ENCODE measurements at regions not wholly inside any gene's neighbourhood (a gene's known extent, or its start where the extent isn't known, plus 50 kb on each side); places are given as distances from the start of the nearest gene placed in this dataset.

- H3K4me3 ChIP-seq (ENCODE audit: low read length in 2 of 2): no peak overlapping the region
- no peak overlapping the region for H3K27ac ChIP-seq (ENCODE audit: low read depth in 2 of 2, low read length in 2 of 2)
- H3K9ac ChIP-seq (ENCODE audit: low read depth in 1 of 2, low read length in 2 of 2): no peak overlapping the region
- H3K27me3 ChIP-seq (ENCODE audit: control insufficient read depth in 2 of 2, insufficient read depth in 2 of 2, low read length in 2 of 2): no peaks in the 10 kb centered on the region
- H3K4me1 ChIP-seq (ENCODE audit: control insufficient read depth in 2 of 2, insufficient read depth in 2 of 2, low read length in 2 of 2): no peaks in the 10 kb centered on the region
- H3K36me3 ChIP-seq (ENCODE audit: control insufficient read depth in 2 of 2, insufficient read depth in 2 of 2, low read length in 2 of 2): no peaks in the 10 kb centered on the region
- no peaks in the 10 kb centered on the region for H3K9me3 ChIP-seq (ENCODE audit: control insufficient read depth in 2 of 2, low read length in 2 of 2)
Measured at GRCh38 chr20:24761220-24762065, 187.6 kb upstream of the CST7 start.

DNA sequence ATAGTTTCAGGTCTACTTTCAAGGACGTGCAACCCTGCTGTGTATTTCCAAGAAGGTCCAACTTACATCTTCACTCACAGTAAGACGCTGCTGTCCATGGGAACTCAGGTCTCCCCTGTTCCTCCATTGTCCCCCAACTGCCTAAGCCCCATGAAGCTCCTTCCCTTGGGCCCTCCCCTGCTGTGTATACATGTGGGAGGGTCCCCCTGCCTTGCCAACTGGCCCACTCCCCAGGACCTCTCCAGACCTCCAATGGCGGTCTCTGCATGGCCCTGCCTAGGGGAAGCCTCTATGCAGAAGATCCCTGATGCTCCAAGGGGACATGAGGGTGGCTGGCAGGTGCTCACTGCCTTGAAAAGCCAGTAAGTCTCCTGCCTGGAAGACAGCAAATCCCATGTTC lies 186.7 kb upstream of the CST7 start:
- Histone ChIP-seq H3K9me3 (ENCODE audit: control insufficient read depth in 2 of 2, low read length in 2 of 2) (no peaks in the 10 kb centered on the region), H3K4me3 (ENCODE audit: low read length in 2 of 2) (no peak overlapping the region), H3K27ac (ENCODE audit: low read depth in 2 of 2, low read length in 2 of 2) (no peak overlapping the region), H3K4me1 (ENCODE audit: control insufficient read depth in 2 of 2, insufficient read depth in 2 of 2, low read length in 2 of 2) (no peaks in the 10 kb centered on the region), H3K9ac (ENCODE audit: low read depth in 1 of 2, low read length in 2 of 2) (no peak overlapping the region), H3K27me3 (ENCODE audit: control insufficient read depth in 2 of 2, insufficient read depth in 2 of 2, low read length in 2 of 2) (no peaks in the 10 kb centered on the region), H3K36me3 (ENCODE audit: control insufficient read depth in 2 of 2, insufficient read depth in 2 of 2, low read length in 2 of 2) (no peaks in the 10 kb centered on the region)

DNA sequence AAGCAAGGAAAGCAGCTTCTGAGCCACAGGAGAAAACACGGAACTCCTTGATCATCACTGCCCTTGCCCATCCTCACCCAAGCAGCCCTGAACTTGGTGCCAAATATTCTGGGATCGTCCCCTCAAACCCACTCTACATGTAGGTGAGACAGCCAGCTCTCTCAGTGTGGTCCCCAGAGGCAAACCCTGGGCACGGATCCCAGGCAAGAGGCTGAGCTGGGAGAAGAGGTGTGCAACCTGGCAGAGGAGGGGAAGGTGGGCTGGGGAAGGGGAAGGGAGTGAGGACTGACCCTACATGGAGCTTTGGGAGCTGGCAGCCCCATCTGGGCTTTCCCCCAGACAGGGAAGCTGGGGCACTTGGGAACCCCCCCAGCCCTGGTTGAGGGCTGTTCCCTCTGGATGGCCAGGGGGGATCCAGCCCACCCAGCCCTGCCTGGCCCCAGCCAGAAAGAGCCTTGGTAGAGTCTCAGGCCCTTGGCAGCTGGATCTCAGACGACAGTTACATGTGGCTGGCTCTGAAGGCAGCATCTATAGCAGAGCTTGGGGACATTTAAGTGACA lies 186.2 kb upstream of the CST7 start:
- no peak overlapping the region for H3K27ac ChIP-seq (ENCODE audit: low read depth in 2 of 2, low read length in 2 of 2)
- H3K4me1 ChIP-seq (ENCODE audit: control insufficient read depth in 2 of 2, insufficient read depth in 2 of 2, low read length in 2 of 2): no peaks in the 10 kb centered on the region
- no peaks in the 10 kb centered on the region for H3K27me3 ChIP-seq (ENCODE audit: control insufficient read depth in 2 of 2, insufficient read depth in 2 of 2, low read length in 2 of 2)
- no peaks in the 10 kb centered on the region for H3K36me3 ChIP-seq (ENCODE audit: control insufficient read depth in 2 of 2, insufficient read depth in 2 of 2, low read length in 2 of 2)
- H3K9me3 ChIP-seq (ENCODE audit: control insufficient read depth in 2 of 2, low read length in 2 of 2): no peaks in the 10 kb centered on the region
- H3K4me3 ChIP-seq (ENCODE audit: low read length in 2 of 2): no peak overlapping the region
- no peak overlapping the region for H3K9ac ChIP-seq (ENCODE audit: low read depth in 1 of 2, low read length in 2 of 2)

DNA sequence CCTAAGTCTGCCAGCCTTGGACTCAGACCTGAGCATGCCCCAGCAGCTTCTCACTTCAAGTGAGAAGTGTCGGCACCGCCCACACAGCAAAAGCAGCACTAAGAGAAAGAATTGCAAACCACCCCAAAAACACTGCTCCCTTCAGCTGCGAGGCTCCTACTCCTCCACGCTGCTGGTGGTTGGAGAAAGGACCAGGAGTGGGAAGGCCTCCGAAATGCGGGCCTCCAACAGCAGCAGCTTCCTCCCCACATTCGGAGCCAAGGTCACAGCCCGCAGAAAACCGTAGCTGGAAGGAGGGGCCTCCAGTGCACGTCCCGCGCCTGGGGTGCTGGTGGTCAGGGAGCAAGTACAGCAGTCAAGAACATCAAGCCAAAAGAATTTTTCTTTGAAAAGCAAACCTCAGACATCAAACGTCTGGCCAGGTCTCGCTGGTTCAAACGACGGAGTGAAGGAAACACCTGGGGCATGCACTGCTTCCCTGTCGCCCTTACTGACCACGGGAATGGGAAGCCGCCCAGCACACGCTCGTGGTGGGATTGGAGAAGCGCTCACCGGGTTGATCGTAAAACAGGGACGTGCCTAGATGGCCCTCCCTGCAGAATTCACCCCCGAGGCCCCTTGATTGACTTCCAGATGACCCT lies 185.6 kb upstream of the CST7 start:
- Histone ChIP-seq H3K4me1 (ENCODE audit: control insufficient read depth in 2 of 2, insufficient read depth in 2 of 2, low read length in 2 of 2) (no peaks in the 10 kb centered on the region), H3K27ac (ENCODE audit: low read depth in 2 of 2, low read length in 2 of 2) (no peak overlapping the region), H3K4me3 (ENCODE audit: low read length in 2 of 2) (no peak overlapping the region), H3K36me3 (ENCODE audit: control insufficient read depth in 2 of 2, insufficient read depth in 2 of 2, low read length in 2 of 2) (no peaks in the 10 kb centered on the region), H3K27me3 (ENCODE audit: control insufficient read depth in 2 of 2, insufficient read depth in 2 of 2, low read length in 2 of 2) (no peaks in the 10 kb centered on the region), H3K9me3 (ENCODE audit: control insufficient read depth in 2 of 2, low read length in 2 of 2) (no peaks in the 10 kb centered on the region), H3K9ac (ENCODE audit: low read depth in 1 of 2, low read length in 2 of 2) (no peak overlapping the region)

DNA sequence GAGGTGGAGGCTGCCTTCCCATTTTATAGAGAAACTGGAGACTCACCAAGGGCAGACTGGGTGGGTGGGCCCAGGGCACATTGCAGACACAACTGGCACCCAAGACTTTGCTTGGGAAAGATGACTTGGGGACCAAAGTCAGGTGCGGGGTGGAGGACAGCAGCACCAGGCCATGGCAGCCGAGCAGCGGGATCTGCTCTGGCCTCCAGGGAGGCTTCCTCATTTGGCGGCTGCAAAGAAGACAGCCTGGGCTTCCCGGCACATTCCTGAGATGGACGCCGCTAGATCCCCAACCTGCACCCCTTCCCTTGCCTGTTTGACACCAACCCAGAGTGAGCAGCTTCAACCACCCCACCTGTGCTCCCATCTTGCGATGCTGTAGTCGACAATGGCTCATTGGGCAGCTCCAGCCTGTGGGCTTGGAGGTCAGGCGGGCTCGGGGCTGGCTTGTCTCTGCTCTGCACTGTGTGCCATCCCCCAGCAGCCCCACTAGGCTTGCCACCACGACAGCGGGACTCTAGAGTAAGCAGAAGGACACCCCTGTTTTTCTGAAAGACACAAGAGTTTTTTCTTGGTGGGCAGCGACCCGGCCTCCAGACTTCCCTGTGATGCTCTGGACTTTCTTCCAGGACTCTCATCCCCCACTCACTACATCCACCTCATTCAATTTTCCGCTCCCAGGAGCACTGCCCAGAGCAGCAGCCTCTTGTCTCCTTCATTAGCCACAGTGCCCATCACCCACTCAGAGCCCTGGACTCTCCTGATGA lies 184.9 kb upstream of the CST7 start:
- Histone ChIP-seq H3K36me3 (ENCODE audit: control insufficient read depth in 2 of 2, insufficient read depth in 2 of 2, low read length in 2 of 2) (no peaks in the 10 kb centered on the region), H3K27me3 (ENCODE audit: control insufficient read depth in 2 of 2, insufficient read depth in 2 of 2, low read length in 2 of 2) (no peaks in the 10 kb centered on the region), H3K9me3 (ENCODE audit: control insufficient read depth in 2 of 2, low read length in 2 of 2) (no peaks in the 10 kb centered on the region), H3K4me1 (ENCODE audit: control insufficient read depth in 2 of 2, insufficient read depth in 2 of 2, low read length in 2 of 2) (no peaks in the 10 kb centered on the region), H3K27ac (ENCODE audit: low read depth in 2 of 2, low read length in 2 of 2) (no peak overlapping the region), H3K9ac (ENCODE audit: low read depth in 1 of 2, low read length in 2 of 2) (no peak overlapping the region), H3K4me3 (ENCODE audit: low read length in 2 of 2) (no peak overlapping the region)

- H3K9me3 ChIP-seq (ENCODE audit: control insufficient read depth in 2 of 2, low read length in 2 of 2): no peaks in the 10 kb centered on the region
- H3K27me3 ChIP-seq (ENCODE audit: control insufficient read depth in 2 of 2, insufficient read depth in 2 of 2, low read length in 2 of 2): no peaks in the 10 kb centered on the region
- H3K4me1 ChIP-seq (ENCODE audit: control insufficient read depth in 2 of 2, insufficient read depth in 2 of 2, low read length in 2 of 2): no peaks in the 10 kb centered on the region
- H3K4me3 ChIP-seq (ENCODE audit: low read length in 2 of 2): no peak overlapping the region
- no peak overlapping the region for H3K9ac ChIP-seq (ENCODE audit: low read depth in 1 of 2, low read length in 2 of 2)
- H3K36me3 ChIP-seq (ENCODE audit: control insufficient read depth in 2 of 2, insufficient read depth in 2 of 2, low read length in 2 of 2): no peaks in the 10 kb centered on the region
- no peak overlapping the region for H3K27ac ChIP-seq (ENCODE audit: low read depth in 2 of 2, low read length in 2 of 2)
Measured at GRCh38 chr20:24764794-24765202, 184.3 kb upstream of the CST7 start.

DNA sequence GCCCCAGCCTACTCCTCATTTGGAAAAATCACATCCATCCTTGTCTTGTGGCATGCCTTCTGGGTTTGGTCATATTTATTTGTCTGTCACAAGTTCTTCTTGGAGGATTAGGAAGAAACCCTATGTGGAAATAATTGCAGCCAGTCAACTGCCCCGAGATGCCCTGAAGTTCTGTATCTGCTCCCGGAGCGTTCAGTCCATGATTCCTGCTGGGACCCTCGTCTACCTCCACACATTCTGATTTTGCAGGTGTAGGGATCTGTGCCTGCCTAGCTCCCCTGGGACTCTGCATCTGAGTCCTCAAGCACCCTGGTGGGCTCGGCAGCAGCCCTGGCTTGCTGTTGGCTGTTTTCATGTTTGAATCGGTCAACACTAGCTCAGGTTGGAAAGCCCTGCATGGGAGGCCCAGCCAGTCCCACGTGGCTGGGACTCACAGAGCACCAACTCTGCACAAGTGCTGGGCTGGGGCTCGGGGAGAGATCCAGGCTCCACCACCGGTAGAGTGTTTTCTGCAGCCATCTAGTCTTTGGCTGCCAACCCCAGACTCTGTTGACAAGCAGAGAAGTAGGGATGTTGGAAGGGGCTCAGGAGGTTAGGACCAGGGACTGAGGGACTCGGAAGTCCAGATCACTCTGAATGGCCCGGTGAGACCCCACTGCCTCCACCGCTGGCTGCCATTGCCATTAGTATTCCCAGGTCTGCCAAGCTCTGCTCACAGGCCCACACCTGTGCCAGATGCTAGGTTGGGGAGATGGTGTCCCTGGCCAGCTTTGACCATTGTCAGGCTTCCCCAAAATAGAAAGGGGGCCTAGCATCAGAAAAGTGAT lies 183.5 kb upstream of the CST7 start:
- Histone ChIP-seq H3K9ac (ENCODE audit: low read depth in 1 of 2, low read length in 2 of 2) (no peak overlapping the region), H3K4me1 (ENCODE audit: control insufficient read depth in 2 of 2, insufficient read depth in 2 of 2, low read length in 2 of 2) (no peaks in the 10 kb centered on the region), H3K9me3 (ENCODE audit: control insufficient read depth in 2 of 2, low read length in 2 of 2) (no peaks in the 10 kb centered on the region), H3K27me3 (ENCODE audit: control insufficient read depth in 2 of 2, insufficient read depth in 2 of 2, low read length in 2 of 2) (no peaks in the 10 kb centered on the region), H3K27ac (ENCODE audit: low read depth in 2 of 2, low read length in 2 of 2) (no peak overlapping the region), H3K4me3 (ENCODE audit: low read length in 2 of 2) (no peak overlapping the region), H3K36me3 (ENCODE audit: control insufficient read depth in 2 of 2, insufficient read depth in 2 of 2, low read length in 2 of 2) (no peaks in the 10 kb centered on the region)

DNA sequence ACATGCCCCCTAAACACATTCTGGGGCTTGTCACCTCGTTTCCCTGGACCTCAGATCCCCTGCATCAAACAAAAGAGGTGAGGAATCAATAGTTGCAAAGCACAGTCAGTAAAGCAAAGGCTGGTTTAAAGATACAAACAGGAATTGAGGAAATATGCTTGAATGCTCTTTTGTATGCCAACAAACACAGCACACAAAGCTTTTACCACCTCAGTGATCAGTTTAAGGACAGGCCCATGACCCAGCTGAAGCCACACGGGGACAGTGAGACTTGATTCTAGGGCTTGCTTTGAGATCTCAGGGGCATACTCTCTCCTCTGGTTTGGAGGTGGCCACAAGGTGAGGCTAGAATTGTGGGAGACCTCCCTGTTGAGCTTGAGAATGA lies 182.9 kb upstream of the CST7 start:
- Histone ChIP-seq H3K36me3 (ENCODE audit: control insufficient read depth in 2 of 2, insufficient read depth in 2 of 2, low read length in 2 of 2) (no peaks in the 10 kb centered on the region), H3K4me1 (ENCODE audit: control insufficient read depth in 2 of 2, insufficient read depth in 2 of 2, low read length in 2 of 2) (no peaks in the 10 kb centered on the region), H3K9me3 (ENCODE audit: control insufficient read depth in 2 of 2, low read length in 2 of 2) (no peaks in the 10 kb centered on the region), H3K27me3 (ENCODE audit: control insufficient read depth in 2 of 2, insufficient read depth in 2 of 2, low read length in 2 of 2) (no peaks in the 10 kb centered on the region), H3K9ac (ENCODE audit: low read depth in 1 of 2, low read length in 2 of 2) (no peak overlapping the region), H3K4me3 (ENCODE audit: low read length in 2 of 2) (no peak overlapping the region), H3K27ac (ENCODE audit: low read depth in 2 of 2, low read length in 2 of 2) (no peak overlapping the region)

DNA sequence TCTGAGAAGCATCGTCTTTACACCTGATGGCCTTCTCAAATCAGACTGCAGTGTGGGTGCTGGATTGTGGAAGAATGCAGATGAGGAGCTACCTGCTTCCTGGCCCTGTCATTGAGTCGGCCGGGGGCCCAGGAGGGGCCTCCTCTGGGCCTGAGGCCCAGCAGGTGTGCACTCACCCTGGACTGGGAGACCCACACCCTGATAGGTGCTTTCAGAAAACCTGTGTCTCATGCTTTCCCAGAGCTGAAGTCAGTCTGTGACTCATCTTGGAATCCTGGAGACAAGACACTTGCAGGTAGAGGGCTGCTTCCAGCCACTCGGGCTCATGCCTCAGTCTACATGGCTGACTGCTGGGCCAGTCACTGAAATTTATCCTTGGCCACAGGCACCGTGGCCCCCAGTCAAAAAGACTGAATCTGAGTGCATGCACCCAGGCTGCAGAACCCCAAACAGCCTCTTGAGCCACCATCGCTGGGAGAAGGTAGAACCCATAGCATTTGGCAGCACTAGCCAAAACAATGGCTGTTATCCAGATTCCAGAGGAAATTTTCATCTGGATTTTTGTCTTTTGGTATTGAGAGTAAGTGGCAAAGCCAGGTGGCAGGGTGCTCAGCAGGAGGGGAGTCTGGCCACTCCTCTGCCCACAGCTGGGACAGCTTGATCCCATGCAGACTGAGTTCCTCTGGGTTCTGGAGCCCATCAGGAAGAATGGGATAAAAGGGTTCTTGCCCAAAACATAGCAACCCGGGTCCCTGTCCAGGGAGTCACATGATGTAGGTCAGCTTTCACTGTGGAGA lies 182.0 kb upstream of the CST7 start:
- Histone ChIP-seq H3K4me1 (ENCODE audit: control insufficient read depth in 2 of 2, insufficient read depth in 2 of 2, low read length in 2 of 2) (no peaks in the 10 kb centered on the region), H3K27me3 (ENCODE audit: control insufficient read depth in 2 of 2, insufficient read depth in 2 of 2, low read length in 2 of 2) (no peaks in the 10 kb centered on the region), H3K9me3 (ENCODE audit: control insufficient read depth in 2 of 2, low read length in 2 of 2) (no peaks in the 10 kb centered on the region), H3K4me3 (ENCODE audit: low read length in 2 of 2) (no peak overlapping the region), H3K36me3 (ENCODE audit: control insufficient read depth in 2 of 2, insufficient read depth in 2 of 2, low read length in 2 of 2) (no peaks in the 10 kb centered on the region), H3K27ac (ENCODE audit: low read depth in 2 of 2, low read length in 2 of 2) (no peak overlapping the region), H3K9ac (ENCODE audit: low read depth in 1 of 2, low read length in 2 of 2) (no peak overlapping the region)

Data from mucosa of rectum (tissue), 2 donors.